ENCODE measurements at regions not wholly inside any gene's neighbourhood (a gene's known extent, or its start where the extent isn't known, plus 50 kb on each side); places are given as distances from the start of the nearest gene placed in this dataset.

GRCh38 chr18:42271647-42272414 lies 316.8 kb downstream of the PIK3C3 start:
- DNase-seq, result no peak

GRCh38 chr18:42274488-42275137 lies 319.6 kb downstream of the PIK3C3 start:
- no peak for DNase-seq

GRCh38 chr18:42275138-42275535 lies 320.1 kb downstream of the PIK3C3 start:
- no peak for DNase-seq

- no peak for DNase-seq
Measured at GRCh38 chr18:42275949-42276730, 321.1 kb downstream of the PIK3C3 start.

GRCh38 chr18:42281124-42281523 lies 326.1 kb downstream of the PIK3C3 start:
- DNase-seq, result no peak

- DNase-seq, result no peak
Measured at GRCh38 chr18:42281851-42282250, 326.8 kb downstream of the PIK3C3 start.

GRCh38 chr18:42287047-42287446 lies 332.0 kb downstream of the PIK3C3 start:
- DNase-seq, result no peak

GRCh38 chr18:42288129-42288528 lies 333.1 kb downstream of the PIK3C3 start:
- no peak for DNase-seq

- DNase-seq, result no peak
Measured at GRCh38 chr18:42289526-42289925, 334.5 kb downstream of the PIK3C3 start.

- no peak for DNase-seq
Measured at GRCh38 chr18:42290318-42291307, 335.6 kb downstream of the PIK3C3 start.

- DNase-seq, result no peak
Measured at GRCh38 chr18:42292654-42293053, 337.6 kb downstream of the PIK3C3 start.

- no peak for DNase-seq
Measured at GRCh38 chr18:42296192-42296591, 341.2 kb downstream of the PIK3C3 start.

GRCh38 chr18:42296723-42297122 lies 341.7 kb downstream of the PIK3C3 start:
- no peak for DNase-seq

- DNase-seq, result peak; percentile 6
Measured at GRCh38 chr18:42298759-42299675, 344.0 kb downstream of the PIK3C3 start.

- DNase-seq, result no peak
Measured at GRCh38 chr18:42305869-42306593, 351.0 kb downstream of the PIK3C3 start.

- no peak for DNase-seq
Measured at GRCh38 chr18:42306594-42306980, 351.6 kb downstream of the PIK3C3 start.

- DNase-seq, result no peak
Measured at GRCh38 chr18:42310956-42311355, 355.9 kb downstream of the PIK3C3 start.

- no peak for DNase-seq
Measured at GRCh38 chr18:42326752-42327151, 371.7 kb downstream of the PIK3C3 start.

GRCh38 chr18:42328931-42329330 lies 373.9 kb downstream of the PIK3C3 start:
- DNase-seq, result no peak

- no peak for DNase-seq
Measured at GRCh38 chr18:42330296-42330695, 375.3 kb downstream of the PIK3C3 start.

GRCh38 chr18:42333558-42333957 lies 378.5 kb downstream of the PIK3C3 start:
- no peak for DNase-seq

Measured in NCI-H2081 treated with DMSO at 0.1 percent for 48 hours (cell line).